Duodenal mucosa (tissue), 2 donors: ENCODE measurements at regions not wholly inside any gene's neighbourhood (a gene's known extent, or its start where the extent isn't known, plus 50 kb on each side); places are given as distances from the start of the nearest gene placed in this dataset.

Source experiments
- H3K27ac ChIP-seq: one replicate; pipeline ENCODE4 v1.7.0; 2013; ENCODE audit warnings: low read depth, low read length
- H3K27me3 ChIP-seq, 2 donors: one replicate each; pipeline ENCODE4 v1.7.0; 2013; ENCODE audit warnings: low read length in 2 of 2, control low read depth in 1 of 2; ENCODE audit not compliant: insufficient read depth in 2 of 2, control insufficient read depth in 1 of 2
- H3K36me3 ChIP-seq, 2 donors: one replicate each; pipeline ENCODE4 v1.7.0; 2013; ENCODE audit warnings: low read length in 2 of 2, control low read depth in 1 of 2; ENCODE audit not compliant: insufficient read depth in 2 of 2, control insufficient read depth in 1 of 2
- H3K4me1 ChIP-seq, 2 donors: one replicate each; pipeline ENCODE4 v1.7.0; 2013; ENCODE audit warnings: low read length in 2 of 2, control low read depth in 1 of 2; ENCODE audit not compliant: insufficient read depth in 2 of 2, control insufficient read depth in 1 of 2
- H3K4me3 ChIP-seq, 2 donors: one replicate each; pipeline ENCODE4 v1.7.0; 2013; ENCODE audit warnings: low read length in 2 of 2, low read depth in 1 of 2
- H3K9ac ChIP-seq, 2 donors: one replicate each; pipeline ENCODE4 v1.7.0; 2013; ENCODE audit warnings: low read length in 2 of 2, low read depth in 1 of 2
- H3K9me3 ChIP-seq, 2 donors: one replicate each; pipeline ENCODE4 v1.7.0; 2013; ENCODE audit warnings: low read length in 2 of 2, control low read depth in 1 of 2; ENCODE audit not compliant: control insufficient read depth in 1 of 2

GRCh38 chr4:8697826-8698225, 105.3 kb downstream of the CPZ start:
- peaks cover 0 to 8% of the 10 kb centered on the region in 2 donors for H3K27me3 ChIP-seq
- H3K9me3 ChIP-seq: no peaks in the 10 kb centered on the region
- no peak overlapping the region for H3K9ac ChIP-seq
- no peak overlapping the region for H3K4me3 ChIP-seq
- no peak overlapping the region for H3K27ac ChIP-seq
- H3K4me1 ChIP-seq: no peaks in the 10 kb centered on the region
- H3K36me3 ChIP-seq: no peaks in the 10 kb centered on the region

GRCh38 chr4:8696369-8697127, 104.0 kb downstream of the CPZ start:
- Histone ChIP-seq H3K9ac (no peak overlapping the region), H3K4me3 (no peak overlapping the region), H3K36me3 (no peaks in the 10 kb centered on the region), H3K27me3 (peaks cover 0 to 8% of the 10 kb centered on the region in 2 donors), H3K9me3 (no peaks in the 10 kb centered on the region), H3K4me1 (no peaks in the 10 kb centered on the region), H3K27ac (no peak overlapping the region)

- Histone ChIP-seq H3K27me3 (peaks cover 0 to under 1% of the 10 kb centered on the region in 2 donors), H3K9me3 (no peaks in the 10 kb centered on the region), H3K9ac (no peak overlapping the region)
Measured at GRCh38 chr4:8695237-8696219, 103.0 kb downstream of the CPZ start.

GRCh38 chr4:8694651-8695151, 102.1 kb downstream of the CPZ start:
- H3K9ac ChIP-seq: no peak overlapping the region
- H3K4me1 ChIP-seq: no peaks in the 10 kb centered on the region
- H3K36me3 ChIP-seq: no peaks in the 10 kb centered on the region
- no peak overlapping the region for H3K4me3 ChIP-seq
- no peaks in the 10 kb centered on the region for H3K9me3 ChIP-seq
- H3K27me3 ChIP-seq: no peaks in the 10 kb centered on the region
- H3K27ac ChIP-seq: no peak overlapping the region

More at GRCh38 chr4:8695237-8696219, 103.0 kb downstream of the CPZ start:
- H3K27ac ChIP-seq: no peak overlapping the region
- no peaks in the 10 kb centered on the region for H3K4me1 ChIP-seq
- no peaks in the 10 kb centered on the region for H3K36me3 ChIP-seq
- H3K4me3 ChIP-seq: no peak overlapping the region

- no peak overlapping the region for H3K4me3 ChIP-seq
- H3K4me1 ChIP-seq: no peaks in the 10 kb centered on the region
- no peak overlapping the region for H3K27ac ChIP-seq
- H3K36me3 ChIP-seq: no peaks in the 10 kb centered on the region
- H3K27me3 ChIP-seq: no peaks in the 10 kb centered on the region
- no peak overlapping the region for H3K9ac ChIP-seq
- no peaks in the 10 kb centered on the region for H3K9me3 ChIP-seq
Measured at GRCh38 chr4:8694226-8694625, 101.7 kb downstream of the CPZ start.

GRCh38 chr4:8691151-8691775, 98.7 kb downstream of the CPZ start:
- H3K27ac ChIP-seq: no peak overlapping the region
- no peaks in the 10 kb centered on the region for H3K36me3 ChIP-seq
- H3K4me3 ChIP-seq: no peak overlapping the region
- H3K4me1 ChIP-seq: no peaks in the 10 kb centered on the region
- H3K9me3 ChIP-seq: no peaks in the 10 kb centered on the region
- no peak overlapping the region for H3K9ac ChIP-seq
- H3K27me3 ChIP-seq: peaks cover 0 to 9% of the 10 kb centered on the region in 2 donors

GRCh38 chr4:8690216-8691150, 97.9 kb downstream of the CPZ start:
- no peak overlapping the region for H3K27ac ChIP-seq
- H3K9me3 ChIP-seq: no peaks in the 10 kb centered on the region
- H3K9ac ChIP-seq: no peak overlapping the region
- H3K4me1 ChIP-seq: no peaks in the 10 kb centered on the region
- H3K27me3 ChIP-seq: peaks cover 0 to 12% of the 10 kb centered on the region in 2 donors
- no peak overlapping the region for H3K4me3 ChIP-seq
- no peaks in the 10 kb centered on the region for H3K36me3 ChIP-seq

GRCh38 chr4:8689741-8690140, 97.2 kb downstream of the CPZ start:
- Histone ChIP-seq H3K27me3 (peaks cover 0 to 12% of the 10 kb centered on the region in 2 donors), H3K9me3 (no peaks in the 10 kb centered on the region), H3K4me3 (no peak overlapping the region), H3K9ac (no peak overlapping the region), H3K36me3 (no peaks in the 10 kb centered on the region), H3K27ac (no peak overlapping the region), H3K4me1 (no peaks in the 10 kb centered on the region)

- Histone ChIP-seq H3K36me3 (no peaks in the 10 kb centered on the region), H3K9ac (no peak overlapping the region), H3K4me3 (no peak overlapping the region), H3K4me1 (no peaks in the 10 kb centered on the region), H3K27ac (no peak overlapping the region), H3K9me3 (no peaks in the 10 kb centered on the region), H3K27me3 (peaks cover 0 to 17% of the 10 kb centered on the region in 2 donors)
Measured at GRCh38 chr4:8688908-8689445, 96.4 kb downstream of the CPZ start.
